ENCODE measurements at regions not wholly inside any gene's neighbourhood (a gene's known extent, or its start where the extent isn't known, plus 50 kb on each side); places are given as distances from the start of the nearest gene placed in this dataset.

DNA sequence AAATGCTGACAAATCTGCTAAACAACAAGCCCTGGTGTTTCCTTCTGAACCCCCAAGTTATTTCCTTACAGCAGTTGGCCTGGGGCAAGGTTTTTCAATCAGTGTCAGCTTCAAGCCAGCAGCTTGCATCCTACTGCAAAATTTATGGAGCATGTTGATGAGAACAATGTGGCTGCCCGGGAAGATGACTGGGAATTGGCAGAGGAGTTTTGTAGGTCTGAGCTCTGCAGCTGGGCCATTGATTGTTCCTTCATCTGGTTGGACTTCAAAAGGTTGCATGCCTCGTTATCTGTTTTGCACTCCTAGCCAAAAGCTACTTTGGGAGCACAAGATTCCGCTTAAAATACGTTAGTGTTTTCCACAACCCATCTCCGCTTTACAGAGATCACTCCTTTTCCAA lies 1030.3 kb upstream of the LCORL start:
- no peaks in the 10 kb centered on the region for H3K27me3 ChIP-seq (ENCODE audit: insufficient read depth, low read length)
- Mint-ChIP-seq H3K27ac (no peak overlapping the region; a peak in 1 of 7 replicates), H3K4me1 (peaks cover 0 to 14% of the 10 kb centered on the region in 2 experiments; a peak in 2 of 4 replicates), H3K36me3 (ENCODE audit: insufficient read depth in 1 of 3, low read depth in 3 of 3) (no peaks in the 10 kb centered on the region; a peak in 1 of 7 replicates), H3K27me3 (ENCODE audit: low read depth) (no peaks in the 10 kb centered on the region), H3K9me3 (no peaks in the 10 kb centered on the region; a peak in 1 of 5 replicates), H3K4me3 (no peak overlapping the region)
- no peak overlapping the region for H4K5ac ChIP-seq (ENCODE audit: insufficient read length, low read depth, low read length)
- no peaks in the 10 kb centered on the region for H3K23me2 ChIP-seq (ENCODE audit: insufficient read length, low read depth, low read length, poor library complexity, severe bottlenecking)
- H2BK20ac ChIP-seq (ENCODE audit: low read depth, low read length, poor library complexity, severe bottlenecking), result no peak overlapping the region
- no peak for DNase-seq
- H2BK12ac ChIP-seq (ENCODE audit: insufficient read length, low read depth, low read length), result no peak overlapping the region
- no peak overlapping the region for H3K18ac ChIP-seq (ENCODE audit: insufficient read length, low read depth, low read length)
- H4K8ac ChIP-seq (replicated peaks; ENCODE audit: insufficient read length, low read depth, low read length), result no peak overlapping the region
- H3K9me3 ChIP-seq (ENCODE audit: control insufficient read depth, low read depth, low read length), result no peaks in the 10 kb centered on the region
- H3K4me2 ChIP-seq (ENCODE audit: insufficient read depth, insufficient read length, low read length), result no peak overlapping the region
- H3K79me1 ChIP-seq (ENCODE audit: insufficient read depth, low read depth, low read length, poor library complexity, severe bottlenecking), result no peaks in the 10 kb centered on the region
- no peaks in the 10 kb centered on the region for H4K20me1 ChIP-seq (ENCODE audit: control insufficient read depth, insufficient read depth, insufficient read length)
- H2BK15ac ChIP-seq (ENCODE audit: low read depth, low read length), result no peak overlapping the region
- no peak overlapping the region for H3K9ac ChIP-seq (ENCODE audit: extremely low read depth, insufficient read length, low read length)
- H3K4me1 ChIP-seq (ENCODE audit: insufficient read depth, low read length), result no peaks in the 10 kb centered on the region
- no CpG with 5 or more reads among the region's 5 CpGs for WGBS (ENCODE audit: extremely low coverage, insufficient read length, low lambda C conversion rate)
- no peak overlapping the region for H3K14ac ChIP-seq (ENCODE audit: insufficient read depth, low read length)
- no peak overlapping the region for H4K91ac ChIP-seq (ENCODE audit: insufficient read length, low read depth, low read length)
- H3K79me2 ChIP-seq (ENCODE audit: insufficient read depth, low read length), result no peaks in the 10 kb centered on the region
- no peak overlapping the region for H3T11ph ChIP-seq (ENCODE audit: low read length)
- H3K4ac ChIP-seq (ENCODE audit: low read depth, low read length), result no peak overlapping the region
- H2BK120ac ChIP-seq (ENCODE audit: low read depth, low read length, poor library complexity, severe bottlenecking), result no peak overlapping the region
- H2BK5ac ChIP-seq (ENCODE audit: insufficient read length, low read length), result no peak overlapping the region
- no peak overlapping the region for H3K23ac ChIP-seq (ENCODE audit: insufficient read length, low read depth, low read length)
- no peak overlapping the region for H3K56ac ChIP-seq (ENCODE audit: insufficient read length, low read depth, low read length)
- no peak overlapping the region for H3K27ac ChIP-seq (ENCODE audit: insufficient read length, low read depth, low read length)
- TF ChIP-seq, protein P1, sequence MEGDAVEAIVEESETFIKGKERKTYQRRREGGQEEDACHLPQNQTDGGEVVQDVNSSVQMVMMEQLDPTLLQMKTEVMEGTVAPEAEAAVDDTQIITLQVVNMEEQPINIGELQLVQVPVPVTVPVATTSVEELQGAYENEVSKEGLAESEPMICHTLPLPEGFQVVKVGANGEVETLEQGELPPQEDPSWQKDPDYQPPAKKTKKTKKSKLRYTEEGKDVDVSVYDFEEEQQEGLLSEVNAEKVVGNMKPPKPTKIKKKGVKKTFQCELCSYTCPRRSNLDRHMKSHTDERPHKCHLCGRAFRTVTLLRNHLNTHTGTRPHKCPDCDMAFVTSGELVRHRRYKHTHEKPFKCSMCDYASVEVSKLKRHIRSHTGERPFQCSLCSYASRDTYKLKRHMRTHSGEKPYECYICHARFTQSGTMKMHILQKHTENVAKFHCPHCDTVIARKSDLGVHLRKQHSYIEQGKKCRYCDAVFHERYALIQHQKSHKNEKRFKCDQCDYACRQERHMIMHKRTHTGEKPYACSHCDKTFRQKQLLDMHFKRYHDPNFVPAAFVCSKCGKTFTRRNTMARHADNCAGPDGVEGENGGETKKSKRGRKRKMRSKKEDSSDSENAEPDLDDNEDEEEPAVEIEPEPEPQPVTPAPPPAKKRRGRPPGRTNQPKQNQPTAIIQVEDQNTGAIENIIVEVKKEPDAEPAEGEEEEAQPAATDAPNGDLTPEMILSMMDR (conservative IDR thresholded peaks at IDR 0.05), result no peak
- no peak overlapping the region for H2AK5ac ChIP-seq (ENCODE audit: insufficient read length, low read length)
- no peak overlapping the region for H2AFZ ChIP-seq (ENCODE audit: low read length)
